NCI-H2171 treated with DMSO at 0.1 percent for 48 hours (cell line): ENCODE measurements at regions not wholly inside any gene's neighbourhood (a gene's known extent, or its start where the extent isn't known, plus 50 kb on each side); places are given as distances from the start of the nearest gene placed in this dataset.
"Not testable (repeated sequence)": the region's sequence is repeated elsewhere in the genome, so short reads cannot be mapped to it uniquely, and the experiment has no call there.

Source experiments
- DNase-seq: peaks from one replicate; lab custom pipeline; 2025; lab: John Stamatoyannopoulos, UW

DNA sequence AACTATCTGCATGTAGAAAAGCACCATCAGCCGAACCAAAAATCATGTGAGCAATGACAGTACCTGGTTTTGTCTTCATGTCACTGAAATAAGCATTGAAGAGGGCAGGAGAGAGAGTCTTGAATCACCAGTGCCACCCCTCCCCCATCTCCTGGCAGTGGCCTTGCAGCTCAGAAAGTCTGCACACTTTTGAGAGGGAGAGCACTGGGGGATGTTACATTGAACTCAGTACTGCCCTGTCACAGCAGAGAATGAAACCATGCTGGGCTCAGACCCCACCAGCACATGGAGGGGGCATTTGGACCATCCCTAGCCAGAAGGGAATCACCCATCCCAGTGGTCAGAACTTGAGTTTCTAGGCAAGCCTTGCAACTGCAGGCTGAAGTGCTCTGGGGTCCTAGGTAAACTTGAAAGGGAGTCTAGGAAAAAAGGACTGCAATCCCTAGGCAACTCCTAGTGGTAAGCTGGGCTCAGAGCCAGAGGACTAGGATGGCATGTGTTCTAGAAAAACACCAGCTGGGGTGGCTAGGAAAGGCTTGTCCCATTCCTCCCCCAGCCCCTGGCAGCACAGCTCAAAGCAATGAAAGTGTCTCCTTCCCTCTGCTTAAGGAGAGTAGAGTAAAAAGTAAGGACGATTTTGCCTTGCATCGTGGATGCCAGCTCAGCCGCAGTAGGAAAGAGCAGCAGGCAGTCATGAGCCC lies 259.9 kb upstream of the MYT1L start:
- peak; percentile 93 for DNase-seq

DNA sequence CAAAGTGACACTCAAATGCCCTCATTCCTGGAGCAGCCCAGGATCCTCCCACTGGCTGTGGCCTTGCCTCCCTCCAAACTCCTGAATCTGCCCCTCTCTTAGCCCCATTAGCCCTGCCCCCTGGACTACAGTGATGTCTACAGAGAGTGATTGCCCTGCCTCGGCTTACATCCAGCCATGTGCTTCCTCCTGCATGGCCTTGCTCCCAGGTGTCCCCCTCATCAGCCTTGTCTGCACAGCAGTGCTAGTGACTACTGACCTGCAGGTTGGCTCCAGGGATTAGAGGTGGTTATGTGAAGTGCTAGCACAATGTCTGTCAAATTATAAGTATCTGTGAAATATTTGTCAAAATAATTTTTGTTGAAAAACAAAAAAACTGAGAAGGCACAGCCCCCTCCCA lies 259.1 kb upstream of the MYT1L start:
- DNase-seq: no peak

GRCh38 chr2:2588777-2589176 lies 257.7 kb upstream of the MYT1L start:
- DNase-seq: no peak

DNA sequence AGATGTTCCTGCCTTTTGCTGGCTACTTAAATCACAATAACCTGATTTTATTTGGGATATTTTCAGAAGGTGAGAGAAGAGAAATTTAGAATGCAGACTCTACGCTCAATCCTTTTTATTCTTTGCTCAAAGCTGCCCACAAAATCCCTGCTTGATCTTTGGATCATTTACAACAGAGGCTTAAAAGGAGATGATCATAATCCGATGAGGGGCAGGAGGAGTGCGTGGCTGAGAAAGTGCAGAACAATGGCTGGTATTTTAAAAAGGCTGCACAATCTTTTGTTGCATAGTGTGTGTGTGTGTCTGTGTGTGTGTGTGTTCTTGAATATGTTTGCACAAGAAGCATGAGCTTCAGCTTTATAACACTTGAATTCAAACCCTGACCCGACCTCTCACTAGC lies 256.3 kb upstream of the MYT1L start:
- DNase-seq: no peak

DNA sequence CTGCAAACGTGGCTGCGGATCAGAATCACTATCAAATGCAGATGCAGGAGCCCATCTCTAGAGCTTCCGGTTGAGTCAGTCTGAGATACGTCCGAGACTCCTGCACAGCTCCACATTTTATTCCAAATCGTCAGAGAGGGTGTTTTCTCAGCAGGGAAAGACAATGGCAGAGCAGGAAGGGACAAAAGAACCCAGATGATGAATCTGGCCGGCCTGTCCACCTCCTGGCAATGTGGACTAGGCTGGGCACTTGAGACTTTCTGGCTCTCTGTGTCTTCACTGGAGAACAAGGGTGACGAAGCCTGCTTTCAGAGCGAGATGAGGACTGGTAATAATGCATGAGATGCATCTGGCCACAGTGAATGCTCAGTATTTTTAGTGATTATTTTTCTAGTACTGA lies 255.9 kb upstream of the MYT1L start:
- DNase-seq: no peak

DNA sequence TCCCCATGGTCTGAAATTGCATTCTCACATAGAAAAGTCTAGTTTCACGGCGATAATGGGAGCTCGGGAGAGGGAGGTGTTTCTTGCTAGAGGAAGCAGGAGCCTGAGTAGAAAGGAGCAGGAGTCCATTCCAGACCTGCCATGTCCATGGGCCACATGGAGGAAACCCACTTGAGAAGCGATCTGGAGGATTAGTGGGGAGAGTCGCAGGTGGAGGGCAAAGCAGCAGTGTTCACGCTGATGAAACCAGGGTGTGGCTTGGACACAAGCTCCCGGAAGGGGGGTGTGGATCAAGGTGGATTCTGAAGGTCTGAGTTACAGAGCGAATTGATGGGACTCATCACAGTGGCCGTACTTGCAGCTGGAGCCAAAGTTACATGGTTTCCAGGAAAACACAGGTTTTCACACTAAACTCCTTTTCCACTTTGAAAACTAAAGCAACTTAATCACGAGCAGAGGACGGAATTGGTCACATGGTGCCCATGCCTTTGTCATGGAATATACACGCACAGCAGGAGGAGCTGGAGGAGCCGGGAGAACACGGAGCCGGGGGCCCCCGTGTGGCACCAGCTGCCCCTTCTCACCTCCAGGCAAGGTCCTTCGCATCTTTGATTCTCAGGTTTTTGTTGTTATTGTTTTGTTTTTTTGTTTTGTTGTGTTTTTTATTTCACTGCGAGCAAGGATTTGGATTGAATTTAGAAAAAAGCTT lies 255.1 kb upstream of the MYT1L start:
- DNase-seq: no peak

- DNase-seq: no peak
These were observed 252.0 kb upstream of the MYT1L start for GRCh38 chr2:2582998-2583545.

- DNase-seq: no peak
These were observed 250.5 kb upstream of the MYT1L start for GRCh38 chr2:2581331-2582159.

- not testable (repeated sequence) for DNase-seq
These were observed 249.8 kb upstream of the MYT1L start for GRCh38 chr2:2580841-2581240.

GRCh38 chr2:2580341-2580740 lies 249.3 kb upstream of the MYT1L start:
- no peak for DNase-seq

DNA sequence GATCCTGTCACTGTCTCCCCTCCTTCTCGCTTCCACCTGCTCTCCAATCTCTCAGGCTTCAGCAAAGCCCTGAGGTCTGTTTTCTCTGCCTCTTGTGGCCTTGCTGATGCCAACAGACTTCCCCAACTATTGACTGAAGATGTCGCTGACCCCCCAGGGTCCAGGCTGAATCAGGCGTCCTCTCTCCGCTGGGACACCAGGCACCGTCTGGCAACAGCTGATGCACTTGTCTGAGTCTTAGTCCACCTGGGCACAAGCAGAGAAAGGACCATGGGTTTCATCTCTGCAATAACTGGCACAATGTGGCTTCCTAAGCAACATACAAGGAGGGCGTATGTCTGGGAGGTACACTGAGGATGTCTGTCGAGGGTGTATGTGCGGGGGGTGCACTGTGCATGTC lies 248.7 kb upstream of the MYT1L start:
- DNase-seq: no peak

- DNase-seq: no peak
These were observed 246.3 kb upstream of the MYT1L start for GRCh38 chr2:2577407-2577831.

DNA sequence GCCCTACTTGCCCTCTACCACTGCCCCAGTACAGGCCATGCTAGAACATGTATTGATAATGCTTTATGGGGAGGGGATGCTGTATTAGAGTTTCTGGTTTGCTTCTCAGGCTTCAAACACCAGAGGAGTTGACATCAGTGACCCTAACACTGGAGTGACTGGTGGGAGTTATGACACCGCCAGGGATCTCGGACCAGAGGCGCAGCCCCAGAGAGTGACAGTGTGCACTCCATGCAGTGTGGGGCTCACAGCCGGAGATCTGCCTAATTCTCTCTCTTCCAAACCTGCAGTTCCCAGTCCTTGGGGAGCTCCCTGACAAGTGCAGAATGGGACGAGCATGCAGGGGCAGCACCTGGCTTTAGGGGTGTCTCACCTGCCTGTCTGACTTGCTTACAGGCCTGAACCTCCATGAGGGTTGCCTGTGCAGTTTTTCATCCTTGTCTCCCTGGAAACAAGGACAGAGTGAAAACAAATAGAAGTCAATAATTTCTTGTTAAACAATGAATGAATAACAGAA lies 244.9 kb upstream of the MYT1L start:
- no peak for DNase-seq

- no peak for DNase-seq
These were observed 244.1 kb upstream of the MYT1L start for GRCh38 chr2:2575181-2575577.

DNA sequence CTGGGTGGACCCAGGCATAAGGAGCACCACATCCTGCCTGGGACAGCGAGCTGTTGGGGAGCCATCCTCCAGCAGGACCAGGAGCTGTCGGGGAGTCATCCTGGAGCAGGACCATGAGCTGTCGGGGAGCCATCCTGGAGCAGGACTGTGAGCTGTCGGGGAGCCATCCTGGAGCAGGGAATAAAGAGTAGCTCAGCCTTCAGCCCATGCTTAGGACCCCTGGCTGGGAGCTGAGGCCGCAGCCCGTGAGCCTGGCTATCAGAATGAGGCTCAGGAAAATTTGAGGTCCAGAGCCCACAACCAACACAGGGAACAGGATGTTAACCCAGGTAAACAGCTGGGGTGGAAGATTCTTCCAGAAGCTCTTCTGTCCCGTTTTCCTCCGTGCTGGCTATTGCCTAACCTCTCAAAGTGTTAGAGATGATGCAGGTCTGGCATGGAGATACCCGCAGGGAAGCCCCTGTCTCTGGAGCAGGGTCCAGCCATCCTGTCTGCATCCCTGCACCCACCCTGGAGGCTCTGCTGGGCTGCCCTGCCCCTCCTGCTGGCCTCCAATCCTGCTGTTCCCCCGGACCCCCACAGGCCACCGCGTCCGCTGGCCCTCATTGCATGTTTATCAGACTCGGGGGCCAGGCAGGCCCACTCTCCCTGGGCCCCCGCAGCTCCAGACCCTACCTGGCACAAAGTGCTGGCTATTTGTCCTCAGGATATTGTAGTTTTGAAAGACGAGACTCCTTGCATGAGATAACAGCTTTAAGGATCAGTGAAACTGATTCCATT lies 243.5 kb upstream of the MYT1L start:
- DNase-seq: no peak

DNA sequence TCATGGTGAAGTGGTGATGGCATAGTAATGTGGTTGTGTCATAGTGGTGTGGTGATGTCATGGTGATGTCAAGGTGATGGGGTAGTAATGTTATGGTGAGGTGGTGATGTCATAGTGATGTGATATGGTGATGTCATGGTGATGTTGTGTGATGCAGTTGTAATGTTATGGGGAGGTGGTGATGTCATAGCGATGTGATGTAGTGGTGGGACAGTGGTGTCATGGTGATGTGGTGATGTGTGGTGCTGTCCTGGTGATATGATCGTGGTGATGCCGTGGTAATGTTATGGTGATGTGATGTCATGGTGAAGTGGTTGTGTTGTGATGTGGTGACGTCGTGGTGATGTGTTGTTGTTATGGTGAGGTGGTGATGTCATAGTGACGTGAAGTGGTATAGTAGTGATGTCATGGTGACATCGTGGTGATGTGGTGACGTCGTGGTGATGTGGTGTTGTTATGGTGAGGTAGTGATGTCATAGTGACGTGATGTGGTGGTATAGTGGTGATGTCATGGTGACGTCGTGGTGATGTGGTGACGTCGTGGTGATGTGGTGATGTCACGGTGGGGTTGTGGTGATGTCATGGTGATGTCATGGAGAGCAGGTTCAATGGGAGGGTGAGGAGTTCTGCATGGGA lies 242.7 kb upstream of the MYT1L start:
- DNase-seq: peak; percentile 35

DNA sequence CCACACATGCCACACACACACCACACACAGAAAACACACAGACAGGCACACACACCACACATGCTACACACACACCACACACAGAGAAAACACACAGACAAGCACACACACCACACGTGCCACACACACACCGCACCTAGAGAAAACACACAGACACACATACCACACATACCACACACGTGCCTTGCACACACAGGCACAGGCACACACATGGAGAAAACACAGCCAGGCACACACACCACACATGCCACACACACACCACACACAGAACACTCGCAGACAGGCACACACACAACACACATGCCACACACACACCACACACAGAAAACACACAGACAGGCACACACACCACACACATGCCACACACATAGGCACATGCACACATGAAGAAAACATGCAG lies 242.1 kb upstream of the MYT1L start:
- DNase-seq: no peak

- DNase-seq: no peak
These were observed 241.5 kb upstream of the MYT1L start for GRCh38 chr2:2572393-2573204.

- DNase-seq: no peak
These were observed 240.5 kb upstream of the MYT1L start for GRCh38 chr2:2571301-2572150.
